Brain microvascular endothelial cell (primary cell): ENCODE measurements at regions not wholly inside any gene's neighbourhood (a gene's known extent, or its start where the extent isn't known, plus 50 kb on each side); places are given as distances from the start of the nearest gene placed in this dataset.
"Not testable (repeated sequence)": the region's sequence is repeated elsewhere in the genome, so short reads cannot be mapped to it uniquely, and the experiment has no call there.

ENCODE experiments used
- DNase-seq: peaks from one replicate; pipeline ENCODE4 v3.0.0-alpha.2; 2020
- H3K27ac ChIP-seq: fragments of 250-450 bp; sonication (Bioruptor Pico); 2 replicates; pipeline ENCODE4 v1.5.1; 2020; ENCODE audit warnings: mild to moderate bottlenecking, moderate library complexity
- H3K27me3 ChIP-seq: fragments of 250-450 bp; sonication (Bioruptor Pico); replicated peaks from 2 replicates; pipeline ENCODE4 v1.5.1; 2020; ENCODE audit warnings: mild to moderate bottlenecking
- H3K36me3 ChIP-seq: fragments of 250-450 bp; sonication (Bioruptor Pico); replicated peaks from 2 replicates; pipeline ENCODE4 v1.5.1; 2020; ENCODE audit warnings: mild to moderate bottlenecking
- H3K4me3 ChIP-seq: 2 replicates; pipeline ENCODE4 v1.5.1; 2011; ENCODE audit warnings: low read depth, mild to moderate bottlenecking, control low read depth, low read length, moderate library complexity
- CTCF ChIP-seq: IDR thresholded peaks from 2 replicates; pipeline ENCODE4 v1.5.1; 2011; ENCODE audit warnings: low read depth, mild to moderate bottlenecking, moderate library complexity, low read length, control low read depth, inconsistent platforms; ENCODE audit errors: missing control alignments
- in situ Hi-C: cut with HindIII; loops from 2 replicates; pipeline ENCODE4 v1.10.0; 2017; ENCODE audit warnings: low sequenced_read_pairs, low pct_ligation_motif_present

GRCh38 chr14:28307506-28307905, 459.1 kb upstream of the FOXG1 start:
- no peak overlapping the region for H3K4me3 ChIP-seq
- in situ Hi-C loops: no loop called here
- H3K27ac ChIP-seq: no peak overlapping the region
- no peak for DNase-seq
- H3K36me3 ChIP-seq: no peaks in the 10 kb centered on the region
- no peaks in the 10 kb centered on the region for H3K27me3 ChIP-seq
- no peak for TF ChIP-seq CTCF

GRCh38 chr14:28308734-28309133, 457.9 kb upstream of the FOXG1 start:
- in situ Hi-C loops: no loop called here
- Histone ChIP-seq H3K4me3 (no peak overlapping the region), H3K27ac (peak overlapping the region; percentile 43), H3K36me3 (no peaks in the 10 kb centered on the region), H3K27me3 (no peaks in the 10 kb centered on the region)
- no peak for TF ChIP-seq CTCF
- peak; percentile 61 for DNase-seq

GRCh38 chr14:28317890-28318675, 448.5 kb upstream of the FOXG1 start:
- DNase-seq, H3K27ac ChIP-seq, H3K4me3 ChIP-seq, H3K27me3 ChIP-seq, in situ Hi-C loops, H3K36me3 ChIP-seq: not testable (repeated sequence)

GRCh38 chr14:28321475-28322244, 444.9 kb upstream of the FOXG1 start:
- no peak for DNase-seq
- no peaks in the 10 kb centered on the region for H3K27me3 ChIP-seq
- H3K4me3 ChIP-seq: no peak overlapping the region
- no peak overlapping the region for H3K27ac ChIP-seq
- H3K36me3 ChIP-seq: no peaks in the 10 kb centered on the region
- no peak for TF ChIP-seq CTCF
- in situ Hi-C loops: no loop called here

- DNase-seq: no peak
- H3K4me3 ChIP-seq: no peak overlapping the region
- in situ Hi-C loops: no loop called here
- no peak overlapping the region for H3K27ac ChIP-seq
- no peaks in the 10 kb centered on the region for H3K36me3 ChIP-seq
- H3K27me3 ChIP-seq: no peaks in the 10 kb centered on the region
- TF ChIP-seq CTCF: no peak
These were observed 443.2 kb upstream of the FOXG1 start for GRCh38 chr14:28323366-28323765.

GRCh38 chr14:28323951-28324741, 442.4 kb upstream of the FOXG1 start:
- in situ Hi-C loops: no loop called here
- Histone ChIP-seq H3K27me3 (no peaks in the 10 kb centered on the region), H3K27ac (no peak overlapping the region), H3K36me3 (no peaks in the 10 kb centered on the region), H3K4me3 (no peak overlapping the region)
- no peak for TF ChIP-seq CTCF
- no peak for DNase-seq
